PC-9 (cell line): ENCODE measurements at regions not wholly inside any gene's neighbourhood (a gene's known extent, or its start where the extent isn't known, plus 50 kb on each side); places are given as distances from the start of the nearest gene placed in this dataset.

Experiments
- BruUV-seq: library from RNA; stranded (reverse); fragments of 400-500 nt; replicated peaks from 2 replicates; lab custom pipeline; 2021; lab: Mats Ljungman, UMichigan
- CTCF ChIA-PET: fragments of 300-600 bp; sonication (Branson Sonifier 250); formaldehyde crosslinking; loops from one replicate; lab custom pipeline; 2022; ENCODE audit warnings: antibody characterized with exemption; lab: Charles Lee
- POLR2A ChIA-PET: fragments of 300-600 bp; sonication (Branson Sonifier 250); formaldehyde crosslinking; loops from one replicate; lab custom pipeline; 2022; ENCODE audit warnings: antibody characterized with exemption; ENCODE audit not compliant: unreplicated experiment; lab: Charles Lee
- DNase-seq, 2 experiments: peaks; one replicate each; pipeline versions ENCODE4 v3.0.0 to v3.0.0-alpha.2; 2015 to 2022; ENCODE audit warnings: mixed read lengths in 1 of 2
- H2AFZ ChIP-seq: fragments of 200-600 bp; sonication (generic); 2 replicates; pipeline ENCODE4 v1.8.1; 2017; ENCODE audit warnings: antibody characterized with exemption
- H3F3A ChIP-seq: fragments of 200-600 bp; sonication (generic); 2 replicates; pipeline ENCODE4 v1.8.1; 2017; ENCODE audit warnings: antibody characterized with exemption, mild to moderate bottlenecking, low read depth; ENCODE audit not compliant: insufficient read depth
- H3K27ac ChIP-seq: fragments of 200-600 bp; sonication (generic); 2 replicates; pipeline ENCODE4 v1.6.1; 2016; ENCODE audit warnings: mixed run types
- H3K27me3 ChIP-seq: fragments of 200-600 bp; sonication (generic); 2 replicates; pipeline ENCODE4 v1.6.1; 2016; ENCODE audit warnings: low read depth, mixed run types; ENCODE audit not compliant: insufficient read depth
- H3K36me3 ChIP-seq: fragments of 200-600 bp; sonication (generic); 2 replicates; pipeline ENCODE4 v1.6.1; 2016; ENCODE audit warnings: low read depth, mixed run types
- H3K4me1 ChIP-seq: fragments of 200-600 bp; sonication (generic); replicated peaks from 2 replicates; pipeline ENCODE4 v1.6.1; 2016; ENCODE audit warnings: mixed run types; ENCODE audit not compliant: insufficient read depth
- H3K4me2 ChIP-seq: fragments of 200-600 bp; sonication (generic); 2 replicates; pipeline ENCODE4 v1.6.1; 2017; ENCODE audit warnings: mixed run types
- H3K4me3 ChIP-seq: fragments of 200-600 bp; sonication (generic); 2 replicates; pipeline ENCODE4 v1.6.1; 2016; ENCODE audit warnings: mixed run types
- H3K79me2 ChIP-seq: fragments of 200-600 bp; sonication (generic); 2 replicates; pipeline ENCODE4 v1.6.1; 2017; ENCODE audit warnings: low read depth, mixed run types
- H3K9me2 ChIP-seq: fragments of 200-600 bp; sonication (generic); 2 replicates; pipeline ENCODE4 v1.8.1; 2017; ENCODE audit warnings: mild to moderate bottlenecking; ENCODE audit not compliant: insufficient read depth
- H3K9me3 ChIP-seq: fragments of 200-600 bp; sonication (generic); 2 replicates; pipeline ENCODE4 v1.8.1; 2016; ENCODE audit warnings: low read depth; ENCODE audit not compliant: insufficient read depth
- H4K20me1 ChIP-seq: fragments of 200-600 bp; sonication (generic); 2 replicates; pipeline ENCODE4 v1.8.1; 2017; ENCODE audit not compliant: insufficient read depth
- EZH2 ChIP-seq: fragments of 200-600 bp; sonication (generic); IDR thresholded peaks from 2 replicates; pipeline ENCODE4 v1.8.0; 2017; ENCODE audit warnings: antibody characterized with exemption, low read depth
- intact Hi-C: fragments of 100-400 bp; cut with micrococcal nuclease; formaldehyde crosslinking; loops from one replicate; pipeline ENCODE4 v1.10.0; 2022; ENCODE audit not compliant: unreplicated experiment
- TF ChIP-seq, protein P1 (sequence below): fragments of 200-600 bp; sonication (generic); conservative IDR thresholded peaks from 2 replicates; pipeline ENCODE4 v1.6.1; 2017; ENCODE audit warnings: mixed run types, antibody characterized with exemption, mild to moderate bottlenecking, moderate library complexity

DNA sequence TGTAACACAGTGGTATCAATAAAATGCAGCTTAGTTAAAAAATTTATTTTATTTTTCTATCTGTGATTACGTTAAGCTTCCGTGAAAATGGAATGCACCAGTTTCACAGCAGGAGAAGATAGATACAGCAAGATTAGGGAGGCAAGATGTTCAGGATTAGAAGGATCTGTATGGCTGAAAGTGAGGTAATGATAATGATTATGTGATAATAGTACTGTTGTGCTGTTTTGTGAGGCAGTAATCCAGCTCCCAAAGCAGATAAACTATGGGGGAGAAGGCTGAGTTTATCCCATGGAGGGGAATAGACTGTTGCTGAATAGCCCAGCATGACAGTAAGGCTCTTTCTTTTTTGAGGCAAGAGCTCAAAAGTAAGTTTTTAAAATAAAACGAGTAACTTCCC is 216.1 kb upstream of the PRPS1L1 start:
- ChIA-PET POLR2A (no interaction called here), CTCF (no interaction called here)
- Histone ChIP-seq H4K20me1 (no peaks in the 10 kb centered on the region), H3F3A (no peaks in the 10 kb centered on the region), H3K4me1 (no peaks in the 10 kb centered on the region), H3K9me2 (0 out of 2 replicates have a peak, but pooled peaks cover 3% of the 10 kb centered on the region), H3K4me3 (no peak overlapping the region), H2AFZ (no peak overlapping the region), H3K36me3 (no peaks in the 10 kb centered on the region), H3K27me3 (no peaks in the 10 kb centered on the region), H3K27ac (no peak overlapping the region), H3K4me2 (no peak overlapping the region), H3K9me3 (peaks cover 9% of the 10 kb centered on the region; the same call in 1 of the 2 replicates), H3K79me2 (no peaks in the 10 kb centered on the region)
- no TSS peak for BruUV-seq
- DNase-seq, result no peak
- intact Hi-C loops, result no loop called here
- TF ChIP-seq, protein P1, sequence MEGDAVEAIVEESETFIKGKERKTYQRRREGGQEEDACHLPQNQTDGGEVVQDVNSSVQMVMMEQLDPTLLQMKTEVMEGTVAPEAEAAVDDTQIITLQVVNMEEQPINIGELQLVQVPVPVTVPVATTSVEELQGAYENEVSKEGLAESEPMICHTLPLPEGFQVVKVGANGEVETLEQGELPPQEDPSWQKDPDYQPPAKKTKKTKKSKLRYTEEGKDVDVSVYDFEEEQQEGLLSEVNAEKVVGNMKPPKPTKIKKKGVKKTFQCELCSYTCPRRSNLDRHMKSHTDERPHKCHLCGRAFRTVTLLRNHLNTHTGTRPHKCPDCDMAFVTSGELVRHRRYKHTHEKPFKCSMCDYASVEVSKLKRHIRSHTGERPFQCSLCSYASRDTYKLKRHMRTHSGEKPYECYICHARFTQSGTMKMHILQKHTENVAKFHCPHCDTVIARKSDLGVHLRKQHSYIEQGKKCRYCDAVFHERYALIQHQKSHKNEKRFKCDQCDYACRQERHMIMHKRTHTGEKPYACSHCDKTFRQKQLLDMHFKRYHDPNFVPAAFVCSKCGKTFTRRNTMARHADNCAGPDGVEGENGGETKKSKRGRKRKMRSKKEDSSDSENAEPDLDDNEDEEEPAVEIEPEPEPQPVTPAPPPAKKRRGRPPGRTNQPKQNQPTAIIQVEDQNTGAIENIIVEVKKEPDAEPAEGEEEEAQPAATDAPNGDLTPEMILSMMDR, result no peak
- TF ChIP-seq EZH2, result no peak

DNA sequence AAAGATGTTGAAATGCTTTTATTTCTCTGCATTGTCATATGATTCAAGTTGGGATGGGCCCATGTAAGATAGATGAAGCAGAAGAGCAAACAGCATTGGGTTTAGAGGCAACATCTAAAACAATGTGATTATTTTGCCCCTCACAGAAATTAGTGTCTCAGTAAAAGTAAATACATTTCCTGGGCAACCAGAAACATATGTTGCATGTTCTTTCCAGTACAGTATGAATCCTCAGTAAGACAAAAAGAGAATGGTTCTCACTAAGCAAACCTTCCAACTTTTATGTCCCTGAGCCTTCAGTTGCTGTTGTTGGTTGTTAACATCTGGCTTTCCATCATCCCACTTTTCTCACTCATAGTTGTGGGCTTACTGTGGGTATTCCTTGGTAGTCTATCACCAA is 222.5 kb upstream of the PRPS1L1 start:
- TF ChIP-seq EZH2, result no peak
- no peak overlapping the region for H3K4me3 ChIP-seq
- no TSS peak for BruUV-seq
- DNase-seq, result no peak
- 0 out of 2 replicates have a peak, but pooled peaks cover 3% of the 10 kb centered on the region for H3K9me2 ChIP-seq
- H3K36me3 ChIP-seq, result no peaks in the 10 kb centered on the region
- intact Hi-C loops, result no loop called here
- POLR2A ChIA-PET, result no interaction called here
- no peaks in the 10 kb centered on the region for H4K20me1 ChIP-seq
- no peaks in the 10 kb centered on the region for H3K27me3 ChIP-seq
- CTCF ChIA-PET, result no interaction called here
- H3K9me3 ChIP-seq, result peaks cover 17% of the 10 kb centered on the region
- H3F3A ChIP-seq, result no peaks in the 10 kb centered on the region
- no peaks in the 10 kb centered on the region for H3K79me2 ChIP-seq
- no peak overlapping the region for H3K27ac ChIP-seq
- H3K4me1 ChIP-seq, result no peaks in the 10 kb centered on the region
- no peak overlapping the region for H2AFZ ChIP-seq
- no peak overlapping the region for H3K4me2 ChIP-seq

DNA sequence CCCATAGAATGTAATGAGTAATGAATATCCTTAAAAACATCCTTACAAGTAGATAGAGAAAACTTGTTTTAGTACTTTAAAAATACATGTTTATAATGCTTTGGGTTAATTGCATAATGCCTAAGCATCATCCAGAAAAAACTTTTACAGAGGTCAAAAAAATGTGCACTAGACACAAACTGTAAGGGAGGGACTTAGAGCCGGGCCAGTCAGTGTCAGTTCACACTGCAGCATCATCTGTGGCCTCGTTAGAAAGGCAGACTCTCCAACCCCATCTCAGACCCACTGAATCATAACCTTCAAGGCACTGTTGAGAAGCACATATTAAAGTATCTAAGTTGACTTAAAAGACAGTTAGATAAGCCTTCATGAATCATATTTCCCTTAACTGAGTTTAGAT is 230.1 kb upstream of the PRPS1L1 start:
- Histone ChIP-seq H3K9me3 (peaks cover 20% of the 10 kb centered on the region), H3K4me3 (no peak overlapping the region), H3K4me2 (no peak overlapping the region), H3K9me2 (no peaks in the 10 kb centered on the region), H3K27me3 (no peaks in the 10 kb centered on the region), H3K27ac (no peak overlapping the region), H3K4me1 (no peaks in the 10 kb centered on the region), H3K36me3 (no peaks in the 10 kb centered on the region), H3K79me2 (no peaks in the 10 kb centered on the region), H4K20me1 (no peaks in the 10 kb centered on the region), H2AFZ (0 out of 2 replicates have a peak overlapping the region, but pooled peaks have one; percentile 20), H3F3A (no peaks in the 10 kb centered on the region)
- intact Hi-C loops, result no loop called here
- ChIA-PET POLR2A (no interaction called here), CTCF (no interaction called here)
- no peak for DNase-seq
- TF ChIP-seq, protein P1, result no peak
- TF ChIP-seq EZH2, result no peak
- BruUV-seq, result no TSS peak

DNA sequence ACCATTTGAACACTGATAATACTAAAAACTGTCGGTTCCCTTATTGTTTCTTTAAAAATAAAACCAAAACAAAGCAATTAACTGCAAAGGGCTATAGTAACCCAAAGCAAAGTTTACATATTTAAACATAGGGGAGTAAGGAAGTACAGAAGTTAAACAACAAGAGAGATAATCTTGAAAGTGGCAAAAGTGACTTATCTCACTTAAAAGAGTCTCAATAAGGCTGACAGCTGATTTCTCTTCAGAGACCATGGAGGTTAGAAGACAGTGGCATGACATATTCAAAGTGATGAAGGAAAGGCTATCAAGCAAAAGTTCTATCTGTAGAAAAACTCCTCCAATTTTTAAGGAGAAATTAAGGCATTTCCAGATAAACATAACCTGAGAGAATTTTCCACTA is 233.5 kb upstream of the HDAC9 start:
- intact Hi-C loops, result no loop called here
- no peak for DNase-seq
- peaks cover 20% of the 10 kb centered on the region for H3K9me3 ChIP-seq
- no peaks in the 10 kb centered on the region for H3K27me3 ChIP-seq
- BruUV-seq, result no TSS peak
- H3K9me2 ChIP-seq, result no peaks in the 10 kb centered on the region; the same call in 1 of the 2 replicates
- no peak for TF ChIP-seq EZH2
- TF ChIP-seq, protein P1, result no peak
- no peak overlapping the region for H3K4me2 ChIP-seq
- CTCF ChIA-PET, result no interaction called here
- no peak overlapping the region for H2AFZ ChIP-seq
- H3K36me3 ChIP-seq, result no peaks in the 10 kb centered on the region
- H4K20me1 ChIP-seq, result no peaks in the 10 kb centered on the region
- no peaks in the 10 kb centered on the region for H3K4me1 ChIP-seq
- H3K79me2 ChIP-seq, result no peaks in the 10 kb centered on the region
- H3K4me3 ChIP-seq, result no peak overlapping the region
- H3F3A ChIP-seq, result no peaks in the 10 kb centered on the region
- no peak overlapping the region for H3K27ac ChIP-seq
- POLR2A ChIA-PET, result no interaction called here
